DMS53 treated with DMSO at 0.1 percent for 48 hours (cell line): ENCODE measurements at regions not wholly inside any gene's neighbourhood (a gene's known extent, or its start where the extent isn't known, plus 50 kb on each side); places are given as distances from the start of the nearest gene placed in this dataset.

Source experiments
- DNase-seq: peaks from one replicate; lab custom pipeline; 2025; ENCODE audit not compliant: unreplicated experiment; lab: John Stamatoyannopoulos, UW

GRCh38 chr5:147036691-147037245 is 158.2 kb upstream of the PPP2R2B start:
- no peak for DNase-seq

DNA sequence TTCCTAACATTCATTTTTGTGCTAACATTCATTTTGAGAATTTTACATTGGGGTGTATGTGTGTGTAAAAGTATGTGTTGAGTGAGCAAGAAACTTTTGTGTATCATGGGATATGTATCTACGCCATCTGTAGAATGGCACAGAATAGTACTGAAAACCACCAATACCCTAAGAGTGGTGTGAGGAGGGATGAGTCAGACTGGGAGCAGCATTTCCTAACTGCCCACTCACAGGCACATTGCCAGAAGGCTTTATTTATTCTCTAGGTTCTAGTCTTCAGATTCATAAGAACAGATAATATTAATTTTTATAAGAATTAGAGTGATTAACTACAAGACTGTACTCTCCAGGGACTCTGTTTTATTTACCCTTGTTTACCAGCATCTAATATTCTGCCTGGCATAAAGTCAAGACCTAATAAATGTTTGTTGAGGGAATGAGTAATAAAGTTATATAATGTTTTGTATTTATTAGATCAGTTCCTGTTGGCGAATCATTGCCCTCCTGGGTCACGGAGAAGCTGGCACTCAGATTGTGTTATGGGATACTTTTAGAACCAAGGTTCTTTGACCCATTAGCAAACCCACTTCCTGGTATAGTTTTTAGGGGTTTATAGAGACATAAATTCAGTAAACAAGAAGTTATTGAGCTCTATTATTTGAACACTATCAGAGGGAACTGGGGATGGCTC is 159.1 kb upstream of the PPP2R2B start:
- peak; percentile 68 for DNase-seq

DNA sequence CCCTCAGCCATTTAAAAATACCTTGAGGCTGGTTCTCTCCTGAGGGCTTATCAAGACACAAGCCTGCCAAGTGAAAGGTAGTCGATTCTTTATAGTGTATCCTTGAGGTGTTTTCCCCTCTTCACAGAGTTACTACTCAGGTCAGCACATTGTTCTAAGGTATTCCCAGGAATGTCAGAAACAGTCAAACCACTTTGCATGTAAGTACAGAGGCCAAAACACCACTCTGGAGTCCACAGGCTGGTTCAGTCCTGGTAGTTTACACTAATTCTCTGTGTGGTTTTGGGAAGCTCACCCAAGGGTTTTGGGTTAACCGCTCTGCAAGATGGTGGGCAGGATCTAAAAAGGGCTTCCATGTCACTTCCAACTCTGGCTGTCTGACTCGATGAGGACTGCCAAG is 162.3 kb upstream of the PPP2R2B start:
- DNase-seq = no peak

DNA sequence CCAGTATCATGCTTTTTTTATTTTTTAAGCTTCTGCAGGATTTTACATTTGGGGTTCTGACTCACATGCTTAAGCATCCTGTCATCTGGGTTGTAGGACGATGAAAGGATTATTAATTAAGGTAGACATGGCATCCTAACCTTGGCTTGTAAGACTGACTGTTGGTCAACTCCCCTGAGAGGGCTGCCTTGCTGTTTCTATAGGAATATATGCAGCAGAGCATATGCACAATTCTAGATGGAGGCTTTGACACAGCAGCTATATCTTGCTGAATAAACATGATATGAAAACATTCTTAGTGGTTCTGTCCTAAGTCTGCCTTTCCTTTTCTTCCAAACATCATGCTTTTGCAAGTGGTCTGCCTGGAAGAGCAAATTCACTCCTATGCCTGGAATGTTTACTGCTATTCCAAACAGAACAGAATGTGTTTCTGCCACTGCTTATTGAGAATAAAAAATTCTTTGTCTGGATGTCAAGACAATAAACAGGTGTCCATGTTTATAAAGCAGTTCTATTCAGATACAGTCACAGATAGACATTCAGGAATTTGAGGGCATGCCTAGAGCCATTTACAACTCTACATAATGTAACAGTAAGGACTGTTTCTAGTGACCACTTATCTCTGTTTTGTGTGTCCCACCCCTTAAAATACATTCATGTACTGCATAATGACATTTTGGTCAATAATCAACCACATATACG is 166.2 kb upstream of the PPP2R2B start:
- no peak for DNase-seq

DNA sequence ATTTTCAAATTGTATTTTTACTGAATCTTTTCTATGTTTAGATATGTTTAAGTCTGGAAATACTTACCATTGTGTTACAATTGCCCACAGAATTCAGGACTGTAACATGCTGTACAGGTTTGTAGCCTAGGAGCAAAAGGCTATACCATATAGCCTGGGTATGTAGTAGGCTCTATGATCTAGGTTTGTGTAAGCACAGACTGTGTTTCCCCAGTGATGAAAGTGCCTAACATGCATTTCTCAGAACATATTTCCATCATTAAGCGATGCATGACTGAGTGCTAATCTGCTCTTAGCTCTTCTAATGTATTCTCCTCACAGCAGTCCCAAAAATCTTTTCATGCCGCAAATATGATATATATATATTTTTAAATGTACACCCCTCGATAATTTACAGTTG is 166.7 kb upstream of the PPP2R2B start:
- DNase-seq = no peak

- no peak for DNase-seq
Observed at GRCh38 chr5:147046281-147046680, 167.7 kb upstream of the PPP2R2B start.

- DNase-seq = no peak
Observed at GRCh38 chr5:147046894-147047293, 168.3 kb upstream of the PPP2R2B start.

DNA sequence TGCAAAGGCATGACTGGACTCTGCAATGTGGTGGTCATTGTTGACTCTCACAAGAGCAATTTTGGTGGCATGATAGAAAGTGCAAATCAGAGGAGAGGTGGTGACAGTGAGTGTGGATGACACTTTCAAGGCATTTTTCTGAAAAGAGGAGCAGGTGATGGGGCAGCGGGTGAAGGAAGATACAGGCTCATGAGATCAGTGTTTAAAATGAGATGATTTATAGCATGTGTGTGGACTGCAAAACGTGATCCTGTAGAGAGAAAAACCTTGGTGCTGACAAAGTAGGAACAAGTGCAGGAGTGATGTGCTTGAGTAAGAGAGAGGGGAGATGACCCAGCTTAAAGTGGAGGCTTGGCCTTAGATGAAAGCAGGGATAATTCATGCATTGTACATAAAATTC is 171.2 kb upstream of the PPP2R2B start:
- no peak for DNase-seq

GRCh38 chr5:147050172-147050571 is 171.6 kb upstream of the PPP2R2B start:
- DNase-seq = no peak

DNA sequence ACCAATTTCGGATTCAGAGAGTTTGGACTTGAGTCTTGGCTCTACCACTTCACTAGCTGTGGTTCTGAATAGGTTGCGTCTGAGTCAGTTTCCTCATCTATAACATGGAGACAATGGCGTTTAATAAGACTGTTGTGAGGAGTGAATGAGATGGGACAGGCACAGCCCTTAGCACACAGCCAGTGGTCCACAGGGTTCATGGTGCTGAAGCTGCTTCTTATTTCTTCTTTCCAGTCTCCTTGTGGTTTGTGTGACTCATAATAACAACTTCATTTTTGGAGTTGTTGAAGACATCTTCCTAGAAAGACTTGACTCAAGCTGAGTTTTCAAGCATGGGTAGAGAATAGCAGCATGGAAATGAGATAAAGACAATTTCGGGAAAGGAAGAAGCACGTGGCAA is 172.6 kb upstream of the PPP2R2B start:
- no peak for DNase-seq

DNA sequence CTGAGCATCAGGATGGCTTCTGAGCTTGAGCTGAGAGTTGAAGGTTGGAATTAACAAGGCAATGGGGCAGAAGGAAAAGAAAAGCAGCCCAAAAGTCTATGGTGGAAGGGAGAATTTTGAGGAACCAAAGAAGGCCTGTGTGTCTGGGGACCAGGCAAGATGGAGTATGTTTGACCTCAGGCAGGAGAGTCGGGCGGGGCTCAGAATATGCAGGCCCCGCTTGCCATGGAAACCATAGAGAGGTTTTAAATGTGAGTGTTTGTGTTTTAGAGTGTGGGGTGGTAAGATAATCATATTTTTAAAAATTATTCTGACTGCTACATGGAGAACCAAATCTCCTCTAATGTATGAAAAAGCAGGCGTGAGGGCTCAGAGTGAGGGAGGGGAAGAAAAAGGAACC is 174.0 kb upstream of the PPP2R2B start:
- no peak for DNase-seq

DNA sequence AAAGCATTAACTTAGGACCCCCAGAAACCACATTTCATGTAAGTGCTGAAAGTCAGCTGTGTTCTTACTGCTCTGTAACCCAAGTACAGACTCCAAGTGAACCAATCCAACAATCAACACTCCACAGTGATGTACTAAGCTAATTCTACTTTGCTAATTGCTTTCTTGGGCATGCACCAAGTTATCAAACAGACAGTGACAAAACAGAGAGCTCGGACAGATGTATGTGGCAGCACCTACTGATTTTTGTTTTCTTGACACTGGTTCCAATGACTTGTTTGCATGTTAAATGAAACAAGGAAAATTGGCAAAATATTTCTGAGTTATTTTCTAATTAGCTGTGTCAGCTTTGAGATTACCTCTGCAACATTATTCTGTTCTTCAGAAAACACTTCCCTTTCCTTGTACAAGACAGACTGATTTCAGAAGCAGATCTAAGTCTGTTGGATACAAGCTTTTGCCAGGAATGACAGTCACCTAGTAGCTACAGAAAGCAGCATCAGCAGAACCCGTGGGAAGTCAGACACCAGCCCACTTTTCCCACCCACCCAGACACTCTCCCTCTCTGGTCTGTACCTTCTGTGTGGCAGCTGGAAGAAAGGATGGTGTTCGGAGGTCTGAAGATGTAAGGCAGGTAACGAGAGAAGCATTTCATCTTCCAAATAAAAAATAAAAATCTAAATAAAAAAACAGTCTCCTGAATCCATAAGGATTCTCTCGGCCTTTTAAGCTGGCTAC is 176.7 kb upstream of the PPP2R2B start:
- DNase-seq = no peak

DNA sequence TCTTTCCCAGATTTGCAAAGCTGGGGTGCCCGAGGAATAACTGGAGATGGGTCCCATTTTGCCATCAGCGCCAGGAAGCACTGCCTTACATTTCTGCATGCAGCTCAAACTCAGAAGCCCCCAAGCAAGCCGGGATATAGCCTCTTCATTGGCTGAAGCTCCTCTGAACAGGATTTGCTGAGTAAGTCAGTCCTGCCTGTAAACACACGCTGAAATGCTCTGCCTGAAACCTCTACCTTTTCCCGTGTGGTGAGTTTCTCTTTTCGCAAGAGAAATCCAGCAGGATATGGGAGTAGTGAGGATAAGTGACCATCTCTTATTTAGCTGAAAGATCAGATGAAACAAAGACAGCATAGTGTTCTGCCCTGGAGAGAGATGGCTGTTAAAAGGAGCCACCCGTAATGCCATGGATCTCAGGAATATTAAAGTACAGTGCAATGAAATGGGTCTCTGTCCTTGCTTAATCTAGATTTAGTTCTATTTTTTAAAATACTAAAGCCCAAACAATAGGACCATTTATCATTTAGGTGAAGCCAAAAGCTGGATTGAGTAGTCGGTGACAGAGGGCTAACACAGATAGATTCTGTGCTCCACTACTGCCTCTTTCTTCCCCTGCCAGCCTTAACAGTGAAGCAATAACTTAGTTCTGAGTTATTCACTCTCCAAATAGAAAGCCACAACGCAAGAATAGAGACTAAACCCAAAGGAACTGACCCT is 177.5 kb upstream of the PPP2R2B start:
- DNase-seq = no peak

GRCh38 chr5:147057051-147057450 is 177.8 kb upstream of the STK32A start:
- no peak for DNase-seq

GRCh38 chr5:147061431-147061830 is 173.4 kb upstream of the STK32A start:
- no peak for DNase-seq

- DNase-seq = no peak
Observed at GRCh38 chr5:147062427-147062826, 172.4 kb upstream of the STK32A start.

DNA sequence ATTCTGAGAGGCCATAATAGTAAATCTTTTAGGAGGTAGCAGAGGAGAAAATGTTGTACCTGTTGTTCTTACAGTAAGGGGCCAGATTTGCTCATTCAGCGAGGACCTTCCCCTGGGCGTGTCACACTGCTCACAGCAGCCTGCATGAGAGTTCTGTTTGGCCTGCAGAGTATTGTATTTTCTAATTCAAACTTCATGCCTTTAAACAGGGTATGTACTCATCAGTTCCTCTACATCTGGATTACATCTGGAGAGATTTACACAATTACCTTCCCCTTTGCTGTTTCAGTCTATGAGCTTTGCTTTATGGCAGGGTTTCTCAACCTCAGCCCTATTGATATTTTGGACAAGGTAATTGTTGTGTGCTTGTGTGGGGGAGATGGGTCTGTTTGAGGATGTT is 170.9 kb upstream of the STK32A start:
- DNase-seq = no peak

GRCh38 chr5:147065071-147065470 is 169.8 kb upstream of the STK32A start:
- DNase-seq = no peak

GRCh38 chr5:147068998-147069397 is 165.8 kb upstream of the STK32A start:
- DNase-seq = no peak

GRCh38 chr5:147072622-147073021 is 162.2 kb upstream of the STK32A start:
- DNase-seq = peak; percentile 84

- DNase-seq = peak; percentile 84
Observed at GRCh38 chr5:147073098-147073497, 161.7 kb upstream of the STK32A start.
